Right cardiac atrium (tissue), 5 donors: ENCODE measurements at regions not wholly inside any gene's neighbourhood (a gene's known extent, or its start where the extent isn't known, plus 50 kb on each side); places are given as distances from the start of the nearest gene placed in this dataset.

ENCODE experiments used
- ATAC-seq, 2 donors: fragments of 200-7000 bp; cut with Tn5 transposase; one replicate each; pipeline versions ENCODE4 v1.8.0 to v1.9.1; 2020; ENCODE audit warnings: moderate library complexity in 2 of 2, mild to moderate bottlenecking in 1 of 2
- DNase-seq, 3 donors: peaks; one replicate each; pipeline ENCODE4 v3.0.0-alpha.2; 2020
- H3K27ac ChIP-seq: one replicate; pipeline ENCODE4 v1.5.1; 2013; ENCODE audit warnings: mild to moderate bottlenecking, low read length, control low read depth, moderate library complexity
- H3K27me3 ChIP-seq: one replicate; pipeline ENCODE4 v1.6.1; 2013; ENCODE audit not compliant: control insufficient read depth, insufficient read depth
- H3K4me1 ChIP-seq: one replicate; pipeline ENCODE4 v1.6.1; 2013; ENCODE audit warnings: low read length; ENCODE audit not compliant: control insufficient read depth, insufficient read depth
- H3K4me3 ChIP-seq: one replicate; pipeline ENCODE4 v1.5.1; 2013; ENCODE audit warnings: low read length, control low read depth
- H3K9me3 ChIP-seq: one replicate; pipeline ENCODE4 v1.6.1; 2013; ENCODE audit warnings: low read length; ENCODE audit not compliant: control insufficient read depth
- WGBS: extraction: QIAGEN DNeasy Blood & Tissue Kit; methylation state at CpG from one replicate; pipeline ENCODE4 v1.1.7; 2013; 5-methylcytosine and 5-hydroxymethylcytosine counted together
- intact Hi-C, 4 donors: fragments of 100-400 bp; cut with DNase I; formaldehyde crosslinking; loops; one replicate each; pipeline versions ENCODE4 v1.11.0 to v1.14.0; 2022 to 2023
- donor health status: healthy with polysubstance abuse.
- donor health status: DM: no; HTN: yes; CAD: no.
- donor health status: DM: no; HTN: no; CAD: no.
- donor health status: DM: no; HTN: yes; CAD: no; lungs with severe emphysema.
- donor health status: DM: yes; HTN: yes; CAD: no.

GRCh38 chr1:116265931-116266863 is 106.8 kb upstream of the ATP1A1 start:
- no peaks in the 10 kb centered on the region for H3K27me3 ChIP-seq
- H3K4me1 ChIP-seq, result peaks cover 3% of the 10 kb centered on the region
- H3K9me3 ChIP-seq, result no peaks in the 10 kb centered on the region
- intact Hi-C loops, result no loop called here
- H3K27ac ChIP-seq, result no peak overlapping the region
- WGBS, result 76% methylated on average over 6 of the region's 6 CpGs
- H3K4me3 ChIP-seq, result no peak overlapping the region
- ATAC-seq (no peak), DNase-seq (no peak)

DNA sequence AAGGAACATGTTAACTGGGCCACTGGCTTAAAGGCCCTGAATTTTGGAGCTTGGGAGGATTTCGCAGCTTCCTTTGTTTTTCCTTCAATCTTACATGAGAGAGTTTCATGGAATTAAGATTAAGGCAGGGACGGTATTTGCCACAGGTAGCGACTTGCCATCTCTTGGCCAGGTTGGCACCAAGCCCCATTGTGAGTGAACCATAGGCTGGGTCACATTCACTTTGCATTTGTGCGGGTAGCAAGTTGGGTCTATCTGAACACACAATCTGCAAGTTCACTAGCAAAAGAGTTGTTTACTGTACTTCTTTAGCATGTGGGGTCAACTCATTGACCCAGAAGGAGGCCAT is 106.2 kb upstream of the ATP1A1 start:
- Histone ChIP-seq H3K27ac (no peak overlapping the region), H3K4me3 (no peak overlapping the region), H3K9me3 (no peaks in the 10 kb centered on the region), H3K4me1 (peaks cover 3% of the 10 kb centered on the region), H3K27me3 (no peaks in the 10 kb centered on the region)
- DNase-seq, result no peak
- ATAC-seq, result no peak
- intact Hi-C loops, result no loop called here
- 96% methylated on average over 4 of the region's 4 CpGs for WGBS

- ATAC-seq, result no peak
These were observed 104.8 kb upstream of the ATP1A1 start for GRCh38 chr1:116268211-116268610.

DNA sequence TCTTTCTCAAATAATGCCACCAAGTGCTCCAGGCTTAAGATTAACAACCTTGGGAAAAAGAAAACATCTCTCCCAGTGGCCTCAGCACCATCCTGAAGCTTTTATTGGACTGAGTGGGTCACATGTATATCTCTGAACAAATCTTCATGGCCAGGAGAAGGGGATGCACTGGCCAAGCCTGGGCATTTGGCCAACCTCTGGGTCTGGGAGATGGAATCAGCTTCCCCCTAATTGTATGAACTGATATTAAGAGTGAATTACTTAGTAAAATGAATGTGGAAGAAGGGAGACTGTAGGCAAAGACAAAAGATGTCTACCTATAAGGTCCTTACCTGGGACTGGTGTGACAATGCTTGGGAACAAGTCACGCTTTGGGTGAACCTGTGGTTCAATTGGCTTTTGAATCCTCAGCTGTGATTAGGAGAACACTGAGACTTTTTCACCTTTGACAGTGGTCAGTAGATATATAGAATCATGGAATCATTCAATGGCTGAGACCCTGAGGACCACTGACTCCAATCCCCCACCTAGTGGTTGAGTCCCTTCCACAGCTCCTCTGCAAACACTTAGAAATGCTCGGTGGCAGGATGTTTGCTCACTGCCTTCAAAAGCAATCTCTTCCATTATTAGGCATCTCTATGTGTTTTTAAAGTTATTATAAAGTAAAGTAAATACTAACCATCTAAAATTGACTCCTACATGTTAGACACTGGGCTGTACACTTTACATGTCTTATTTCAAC is 102.6 kb upstream of the ATP1A1 start:
- no peak overlapping the region for H3K27ac ChIP-seq
- H3K27me3 ChIP-seq, result no peaks in the 10 kb centered on the region
- intact Hi-C loops, result no loop called here
- peaks cover 3% of the 10 kb centered on the region for H3K4me1 ChIP-seq
- no peaks in the 10 kb centered on the region for H3K9me3 ChIP-seq
- no peak overlapping the region for H3K4me3 ChIP-seq
- no peak for DNase-seq
- WGBS, result 70% methylated on average over 2 of the region's 2 CpGs
- ATAC-seq, result no peak

More at GRCh38 chr1:116268211-116268610, 104.8 kb upstream of the ATP1A1 start:
- Histone ChIP-seq H3K27ac (no peak overlapping the region), H3K27me3 (no peaks in the 10 kb centered on the region), H3K4me3 (no peak overlapping the region), H3K9me3 (no peaks in the 10 kb centered on the region), H3K4me1 (peaks cover 3% of the 10 kb centered on the region)
- WGBS, result 74% methylated on average over 2 of the region's 2 CpGs
- DNase-seq, result peak; percentile 31 to 61 (median 58)
- intact Hi-C loops, result no loop called here

DNA sequence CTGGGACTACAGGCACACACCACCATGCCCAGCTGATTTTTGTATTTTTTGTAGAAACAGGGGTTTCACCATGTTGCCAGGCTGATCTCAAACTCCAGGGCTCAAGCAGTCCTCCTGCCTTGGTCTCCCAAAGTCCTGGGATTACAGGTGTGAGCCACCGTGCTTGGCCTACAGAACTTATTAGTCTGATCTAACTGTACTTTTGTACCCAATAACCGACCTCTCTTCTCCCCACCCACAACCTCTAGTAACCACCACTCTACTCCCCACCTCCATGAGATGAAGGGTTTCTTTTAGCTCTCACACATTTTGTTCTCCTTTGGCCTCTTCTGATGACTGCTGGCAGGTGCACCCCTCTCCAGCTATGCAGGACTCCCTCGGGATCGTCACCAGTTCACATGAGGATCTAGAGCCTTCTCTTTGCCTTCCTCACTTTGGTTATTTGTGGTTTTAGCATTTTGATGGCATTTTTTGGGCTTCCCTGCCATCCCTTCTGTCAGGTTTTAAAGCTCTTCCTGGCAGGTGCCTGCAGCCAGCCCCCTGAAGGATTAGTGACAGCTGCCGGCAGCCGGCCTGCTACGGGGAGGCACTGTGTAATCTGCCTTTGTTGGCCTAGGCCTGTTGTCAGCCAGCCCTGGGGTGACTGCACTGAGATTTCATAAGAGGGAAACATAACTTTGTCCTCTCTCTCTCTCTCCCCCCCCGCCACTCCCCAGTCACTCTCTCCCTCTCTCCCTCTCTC is 99.8 kb upstream of the ATP1A1 start:
- peak overlapping the region; percentile 6 for H3K27ac ChIP-seq
- H3K4me3 ChIP-seq, result no peak overlapping the region
- intact Hi-C loops, result no loop called here
- peak; percentile 88 to 89 for ATAC-seq
- H3K9me3 ChIP-seq, result no peaks in the 10 kb centered on the region
- peak; percentile 58 to 75 (median 73) for DNase-seq
- WGBS, result 53% methylated on average over 8 of the region's 8 CpGs
- H3K27me3 ChIP-seq, result no peaks in the 10 kb centered on the region
- no peaks in the 10 kb centered on the region for H3K4me1 ChIP-seq

DNA sequence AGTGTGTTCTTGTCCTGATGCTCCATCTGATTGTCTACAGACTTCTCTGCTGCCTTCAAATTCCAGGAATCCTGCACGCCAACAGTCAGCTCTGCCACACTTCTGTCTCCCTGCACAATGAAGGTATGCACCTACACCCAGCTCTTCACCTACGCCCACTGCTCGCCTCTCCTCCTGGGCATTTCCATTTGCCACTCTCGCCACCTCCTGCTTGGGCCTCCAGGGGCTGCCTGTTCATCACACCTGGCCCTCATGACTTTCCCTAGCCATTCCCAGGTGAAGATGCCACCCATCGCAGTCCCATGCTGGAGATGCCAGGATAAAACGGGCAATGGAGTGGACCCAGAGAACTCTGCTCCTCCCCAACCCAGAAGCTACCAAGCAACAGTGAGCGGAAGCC is 96.5 kb upstream of the ATP1A1 start:
- ATAC-seq (no peak), DNase-seq (no peak)
- intact Hi-C loops, result no loop called here
- Histone ChIP-seq H3K9me3 (no peaks in the 10 kb centered on the region), H3K27me3 (no peaks in the 10 kb centered on the region), H3K4me3 (no peak overlapping the region), H3K4me1 (peaks cover 2% of the 10 kb centered on the region), H3K27ac (no peak overlapping the region)
- 94% methylated on average over 7 of the region's 7 CpGs for WGBS

GRCh38 chr1:116277840-116278540 is 95.1 kb upstream of the ATP1A1 start:
- Histone ChIP-seq H3K9me3 (no peaks in the 10 kb centered on the region), H3K4me1 (peaks cover 2% of the 10 kb centered on the region), H3K27ac (no peak overlapping the region), H3K27me3 (no peaks in the 10 kb centered on the region), H3K4me3 (no peak overlapping the region)
- DNase-seq (no peak), ATAC-seq (no peak)
- intact Hi-C loops, result no loop called here
- 53% methylated on average over 6 of the region's 6 CpGs for WGBS

GRCh38 chr1:116278541-116278866 is 94.5 kb upstream of the ATP1A1 start:
- no peaks in the 10 kb centered on the region for H3K9me3 ChIP-seq
- intact Hi-C loops, result no loop called here
- peaks cover 2% of the 10 kb centered on the region for H3K4me1 ChIP-seq
- no peak overlapping the region for H3K4me3 ChIP-seq
- H3K27me3 ChIP-seq, result no peaks in the 10 kb centered on the region
- 96% methylated on average over 6 of the region's 6 CpGs for WGBS
- DNase-seq (no peak), ATAC-seq (no peak)
- H3K27ac ChIP-seq, result no peak overlapping the region

DNA sequence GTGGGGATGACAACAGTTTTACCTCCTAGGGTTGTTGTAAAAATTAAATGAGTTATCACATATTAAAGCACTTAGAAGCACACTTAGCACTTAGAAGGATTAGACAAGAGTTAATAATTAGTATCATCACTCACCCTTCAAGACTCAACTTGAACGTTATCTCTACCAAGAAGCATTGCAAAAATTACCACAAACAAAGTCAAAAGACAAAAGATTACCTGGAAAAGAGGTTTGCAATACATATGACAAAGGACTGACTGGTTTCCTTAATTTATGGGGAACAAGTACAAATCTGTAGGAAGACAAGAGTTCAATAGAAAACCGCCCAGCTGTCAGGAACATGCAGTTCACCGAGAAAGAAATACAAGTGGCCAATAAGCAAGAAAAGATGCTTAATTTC is 93.3 kb upstream of the ATP1A1 start:
- Histone ChIP-seq H3K27me3 (no peaks in the 10 kb centered on the region), H3K9me3 (no peaks in the 10 kb centered on the region), H3K4me3 (no peak overlapping the region), H3K4me1 (peaks cover 2% of the 10 kb centered on the region), H3K27ac (no peak overlapping the region)
- ATAC-seq (no peak), DNase-seq (no peak)
- intact Hi-C loops, result no loop called here
- WGBS, result 73% methylated on average over 3 of the region's 3 CpGs

GRCh38 chr1:116284819-116285390 is 88.1 kb upstream of the ATP1A1 start:
- no peaks in the 10 kb centered on the region for H3K4me1 ChIP-seq
- no peak overlapping the region for H3K27ac ChIP-seq
- no peaks in the 10 kb centered on the region for H3K27me3 ChIP-seq
- DNase-seq (peak; percentile 31 to 70 (median 66)), ATAC-seq (peak; percentile 78 to 90)
- no peak overlapping the region for H3K4me3 ChIP-seq
- WGBS, result 75% methylated on average over 5 of the region's 5 CpGs
- intact Hi-C loops, result no loop called here
- no peaks in the 10 kb centered on the region for H3K9me3 ChIP-seq
